ENCODE measurements at regions not wholly inside any gene's neighbourhood (a gene's known extent, or its start where the extent isn't known, plus 50 kb on each side); places are given as distances from the start of the nearest gene placed in this dataset.
A peak's percentile ranks its signal among the peaks of the same experiment; 100 is the strongest.

DNA sequence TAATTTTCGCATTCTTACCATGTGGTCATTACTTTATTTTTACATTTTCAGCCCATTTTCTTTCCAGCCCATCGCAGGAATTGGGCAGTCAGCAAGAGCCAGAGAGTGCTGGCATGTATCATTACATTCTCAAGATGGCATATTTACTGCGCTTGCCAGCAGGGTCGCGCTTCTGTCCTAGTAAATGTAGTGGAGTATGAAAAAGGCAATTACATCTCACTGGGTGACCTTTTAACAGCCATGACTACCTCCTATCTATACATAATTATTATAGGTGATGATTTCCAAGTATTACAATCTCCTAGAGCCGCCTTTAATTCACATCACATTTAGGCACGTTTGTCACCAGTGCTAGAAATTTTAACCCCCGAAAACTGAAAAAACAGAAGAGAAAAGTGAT is 433.7 kb upstream of the MGMT start:
- no peak for DNase-seq

DNA sequence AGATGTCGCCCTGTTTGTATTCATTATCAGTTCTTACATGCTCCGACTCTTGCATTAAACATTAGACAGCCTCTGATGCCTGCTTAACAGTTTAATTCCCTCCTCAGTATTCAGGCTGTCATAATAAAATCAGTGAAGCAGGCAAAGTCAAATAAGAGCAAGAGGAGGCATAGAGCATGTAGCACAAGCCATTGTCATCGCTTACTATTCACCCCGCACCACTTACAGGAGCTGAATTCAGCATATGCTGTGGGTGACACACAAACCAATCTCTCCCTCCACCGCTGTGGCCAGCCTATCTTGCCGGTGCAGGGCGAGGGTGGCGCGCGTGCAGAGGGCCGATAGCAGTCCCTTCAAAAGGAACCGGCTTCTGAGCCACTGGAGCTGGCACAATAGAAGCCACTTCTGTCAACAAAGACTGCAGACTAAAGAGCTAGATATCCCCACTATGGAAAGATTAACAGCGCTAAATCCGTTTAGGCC is 433.2 kb upstream of the MGMT start:
- no peak for DNase-seq

- no peak for DNase-seq
Observed at GRCh38 chr10:129035052-129035827, 431.8 kb upstream of the MGMT start.

DNA sequence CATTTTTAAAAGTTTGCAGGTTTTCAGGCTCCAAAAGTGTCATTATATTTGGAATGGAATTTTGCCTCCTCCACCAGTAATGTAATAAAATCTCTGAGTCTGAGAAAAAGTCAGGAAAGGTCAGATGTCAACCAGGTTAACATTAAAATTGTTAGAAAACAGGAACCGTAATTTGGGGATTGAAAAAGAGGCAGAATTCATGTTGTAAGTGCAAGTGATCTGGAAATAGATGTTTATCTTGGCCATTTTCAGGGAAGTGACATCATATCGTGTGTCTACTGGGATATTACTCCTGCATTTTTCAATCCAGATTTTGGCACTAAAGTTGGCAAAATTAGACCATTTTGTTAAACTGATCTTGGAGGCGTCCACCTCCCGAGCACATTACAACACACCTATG is 428.5 kb upstream of the MGMT start:
- no peak for DNase-seq

DNA sequence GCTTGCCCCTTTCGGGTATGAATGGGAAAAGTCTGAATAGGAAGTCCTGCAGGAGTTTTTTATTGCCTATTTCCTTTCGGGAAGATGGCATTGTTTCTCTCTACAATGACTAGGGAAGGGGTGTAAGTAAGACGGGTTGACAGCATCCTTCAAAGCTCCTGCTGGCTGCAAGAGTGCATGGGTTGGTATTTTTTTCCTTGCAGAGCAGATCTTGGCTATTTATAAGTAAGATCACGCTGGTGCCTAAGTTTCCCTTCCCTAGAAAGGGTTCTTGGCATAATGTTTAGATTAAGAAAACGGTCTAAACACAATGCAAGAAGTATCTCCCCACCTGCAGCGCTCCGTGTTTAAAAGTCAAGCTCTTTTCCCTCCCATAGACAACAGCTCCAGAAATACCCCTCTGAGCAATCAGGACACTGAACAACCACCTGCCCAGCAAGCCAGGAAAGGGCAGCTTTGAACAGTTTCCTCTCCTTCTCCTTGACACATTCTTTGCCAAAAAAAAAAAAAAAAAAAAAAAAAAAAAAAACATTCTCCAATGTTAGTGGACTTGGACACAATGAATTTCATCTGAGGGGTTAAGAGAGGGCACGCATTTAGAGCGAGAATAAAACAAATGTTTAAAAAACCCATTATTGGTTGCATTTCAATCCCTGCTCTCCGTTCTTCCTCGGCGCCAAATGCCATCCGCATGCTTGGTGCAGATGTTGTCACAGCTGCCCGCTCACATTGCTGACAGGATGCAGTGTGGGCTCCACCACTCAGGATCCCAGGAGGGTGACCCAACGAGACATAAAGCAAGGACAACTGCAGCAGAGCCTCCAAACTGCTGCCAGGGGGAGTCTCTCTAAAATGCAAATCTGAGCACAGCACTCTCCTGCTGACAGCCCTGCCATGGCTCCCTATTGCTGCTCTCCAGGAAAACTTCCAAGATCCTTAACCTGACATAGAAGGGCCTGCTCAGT is 427.4 kb upstream of the MGMT start:
- no peak for DNase-seq

DNA sequence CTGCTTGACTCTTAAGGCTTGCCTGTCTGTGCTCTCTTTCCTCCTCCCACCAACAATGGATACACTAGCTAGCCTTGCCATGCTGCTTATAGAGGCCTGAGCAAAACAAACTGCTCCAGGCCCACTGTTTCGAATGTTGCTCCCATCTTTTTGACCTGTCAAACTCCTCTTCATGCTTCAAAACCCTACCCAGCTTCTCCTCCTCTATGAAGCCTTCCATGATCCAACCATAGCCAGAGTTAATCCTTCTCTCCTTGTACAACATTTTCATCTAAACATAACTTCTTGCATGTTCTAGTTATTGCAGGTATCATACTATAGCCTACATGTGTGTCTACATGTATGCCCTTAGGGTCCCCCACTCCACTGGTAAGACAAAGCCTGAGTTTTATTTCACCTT is 426.7 kb upstream of the MGMT start:
- DNase-seq = no peak

DNA sequence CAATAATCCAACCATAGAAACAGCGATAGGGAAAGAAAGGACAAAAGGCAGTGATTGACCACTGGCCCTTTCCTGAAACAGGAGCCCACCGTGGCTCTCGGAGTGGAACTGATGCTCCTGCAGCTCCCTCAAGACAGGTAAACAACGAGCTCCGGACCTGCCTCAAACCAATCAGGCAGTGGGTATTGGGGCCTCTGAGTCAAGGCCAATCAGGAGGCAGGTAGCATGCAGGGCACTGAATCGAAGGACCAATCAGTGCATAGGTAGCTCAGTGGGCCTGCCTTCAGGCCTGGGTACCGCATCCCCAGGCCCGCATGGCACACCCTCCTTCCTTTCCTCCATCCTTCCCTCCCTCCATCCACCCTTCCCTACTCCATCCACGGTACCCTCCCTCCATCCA is 425.1 kb upstream of the MGMT start:
- no peak for DNase-seq

DNA sequence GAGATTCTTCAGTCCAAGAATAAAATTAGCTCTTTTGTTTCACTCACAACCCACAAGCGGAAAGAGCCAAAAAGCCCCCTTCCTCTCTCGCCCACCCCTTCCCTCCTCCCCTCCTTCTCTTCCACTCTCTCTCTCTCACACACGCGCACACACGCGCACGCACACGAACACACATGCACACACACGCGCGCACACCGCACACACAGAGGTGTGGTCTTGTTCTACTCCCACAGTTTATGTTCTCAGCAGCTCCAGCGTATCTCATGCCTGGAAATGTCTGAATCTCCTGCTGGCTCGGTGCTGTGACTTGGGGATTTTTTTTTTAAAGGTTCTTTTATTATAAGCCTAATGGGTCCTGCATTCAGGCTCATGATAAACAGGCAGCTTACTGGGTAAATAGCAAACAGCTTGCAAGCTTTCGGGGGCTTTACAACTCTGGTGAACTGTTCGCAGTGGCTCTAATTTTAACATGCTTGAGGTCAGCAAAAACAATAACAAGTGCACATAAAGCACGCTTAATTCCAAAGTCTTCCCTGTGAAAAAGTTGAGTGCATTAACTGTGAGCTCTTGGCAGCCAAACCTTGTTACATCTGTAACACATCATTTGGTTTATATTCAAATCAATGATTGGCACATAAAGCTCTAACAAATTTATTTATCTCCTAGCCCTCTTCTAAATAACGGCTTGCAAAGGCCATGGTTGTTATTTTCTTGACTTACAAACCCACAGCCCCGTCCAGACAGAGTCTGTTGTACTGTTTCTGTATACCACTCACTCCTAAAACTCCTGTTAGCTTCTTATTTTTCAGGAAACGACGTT is 424.1 kb upstream of the MGMT start:
- DNase-seq = no peak

DNA sequence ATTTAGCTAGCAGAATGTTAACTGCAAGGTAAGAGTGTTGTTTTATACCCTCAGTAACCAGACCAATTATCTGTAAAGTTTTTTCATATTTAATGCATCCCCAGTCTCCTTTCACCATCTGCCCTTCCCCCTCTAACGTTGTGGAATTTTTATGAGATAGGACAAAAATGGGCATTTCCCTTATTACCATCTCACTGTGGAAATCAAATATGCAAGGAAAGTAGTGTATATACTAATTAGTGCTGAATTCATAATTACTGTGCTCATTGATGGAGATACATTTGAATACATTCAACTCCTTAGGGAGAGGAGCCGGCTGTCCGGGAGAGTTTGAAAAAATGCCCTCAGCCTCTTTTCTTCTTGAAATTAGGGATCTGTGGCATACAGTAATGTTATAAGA is 423.4 kb upstream of the MGMT start:
- no peak for DNase-seq

DNA sequence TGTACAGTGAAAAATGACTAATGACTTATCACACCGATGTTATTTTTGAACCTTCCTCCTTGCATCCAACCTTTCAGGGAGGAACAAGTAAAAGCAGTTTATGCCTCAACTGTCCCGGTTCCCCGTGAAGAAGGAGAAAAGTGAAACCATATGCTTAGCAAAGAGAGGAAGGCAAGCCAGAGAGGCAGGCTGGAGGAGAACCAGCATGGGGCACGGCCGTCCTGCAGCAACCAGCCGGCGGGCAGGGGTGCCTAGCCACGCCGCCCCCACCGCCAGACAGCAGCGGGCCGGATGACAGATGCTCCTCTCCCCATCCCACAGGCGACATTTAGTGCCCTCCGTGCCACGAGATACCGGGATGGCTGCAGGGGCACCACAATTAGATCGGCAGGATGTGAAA is 421.4 kb upstream of the MGMT start:
- no peak for DNase-seq

- peak; percentile 81 for DNase-seq
Observed at GRCh38 chr10:129046065-129046681, 420.9 kb upstream of the MGMT start.

GRCh38 chr10:129046962-129047361 is 420.1 kb upstream of the MGMT start:
- DNase-seq = peak; percentile 8

- DNase-seq = no peak
Observed at GRCh38 chr10:129047600-129047999, 419.4 kb upstream of the MGMT start.

GRCh38 chr10:129048513-129048912 is 418.5 kb upstream of the MGMT start:
- DNase-seq = no peak

DNA sequence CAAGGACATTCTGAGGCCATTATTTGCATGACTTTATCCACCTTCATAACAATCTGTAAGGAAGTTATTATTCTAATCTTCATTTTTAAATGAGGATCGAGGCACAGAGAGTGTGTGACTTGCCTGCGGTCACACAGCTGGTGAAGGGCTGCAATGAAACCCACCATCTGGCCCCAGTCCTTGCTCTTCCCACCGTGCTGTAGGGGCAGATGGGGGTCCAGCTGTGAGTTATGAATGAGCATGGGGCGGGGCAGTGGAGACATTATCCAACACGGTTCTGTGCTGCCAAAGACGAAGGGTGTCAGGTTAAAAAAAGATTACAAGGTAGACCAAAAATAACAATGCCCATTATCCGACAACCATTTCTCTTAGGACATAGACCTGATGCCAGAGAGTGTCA is 417.5 kb upstream of the MGMT start:
- DNase-seq = no peak

GRCh38 chr10:129055225-129055624 is 411.8 kb upstream of the MGMT start:
- no peak for DNase-seq

DNA sequence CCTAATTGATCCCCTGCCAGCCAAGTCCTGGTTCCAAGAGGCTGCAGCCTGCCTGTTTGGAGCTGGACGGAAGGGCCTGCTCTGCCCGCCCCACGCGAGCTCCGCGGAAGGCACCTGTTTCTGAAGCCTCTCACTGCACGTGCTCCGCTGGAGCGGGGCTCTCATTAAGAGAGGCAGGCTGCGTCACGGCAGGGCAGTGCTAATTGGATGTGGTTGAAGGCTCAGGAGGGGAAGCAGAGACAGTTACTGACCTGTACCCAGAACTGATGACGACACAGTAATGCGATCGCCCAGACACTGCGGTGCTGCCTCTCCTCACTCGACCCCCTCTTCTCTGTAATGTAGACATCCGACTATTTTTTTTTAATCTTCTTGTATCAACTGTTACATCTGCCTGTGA is 411.1 kb upstream of the MGMT start:
- DNase-seq = no peak

- no peak for DNase-seq
Observed at GRCh38 chr10:129056734-129057689, 410.0 kb upstream of the MGMT start.

- no peak for DNase-seq
Observed at GRCh38 chr10:129057856-129058663, 409.0 kb upstream of the MGMT start.

- DNase-seq = no peak
Observed at GRCh38 chr10:129058664-129059155, 408.3 kb upstream of the MGMT start.

All from fibroblast of upper back skin (primary cell).